CD4-positive, CD25-positive, alpha-beta regulatory T cell (primary cell): ENCODE measurements at regions not wholly inside any gene's neighbourhood (a gene's known extent, or its start where the extent isn't known, plus 50 kb on each side); places are given as distances from the start of the nearest gene placed in this dataset.

Source experiments
- ATAC-seq, 2 donors: fragments of 150-1000 bp; cut with Tn5 transposase; one replicate each; pipeline ENCODE4 v1.10.0; 2021; ENCODE audit warnings: low read depth in 2 of 2, moderate number of reproducible peaks in 2 of 2, moderate library complexity in 1 of 2
- DNase-seq, 3 donors: peaks; one replicate each; pipeline versions ENCODE4 v3.0.0 to v3.0.0-alpha.2; 2012 to 2022; ENCODE audit warnings: mixed read lengths in 1 of 3
- H3K27ac ChIP-seq: one replicate; pipeline ENCODE4 v1.7.0; 2013; ENCODE audit warnings: mild to moderate bottlenecking, low read length; ENCODE audit not compliant: insufficient read depth, poor library complexity, severe bottlenecking
- H3K27me3 ChIP-seq: one replicate; pipeline ENCODE4 v1.7.0; 2013; ENCODE audit warnings: low read length; ENCODE audit not compliant: control insufficient read depth, insufficient read depth
- H3K36me3 ChIP-seq: one replicate; pipeline ENCODE4 v1.7.0; 2013; ENCODE audit warnings: mild to moderate bottlenecking, low read length, moderate library complexity; ENCODE audit not compliant: control insufficient read depth, insufficient read depth
- H3K4me1 ChIP-seq: 2 replicates; pipeline ENCODE4 v1.7.0; 2013; ENCODE audit warnings: mild to moderate bottlenecking, low read length; ENCODE audit not compliant: insufficient read depth, control insufficient read depth, poor library complexity, severe bottlenecking
- H3K4me3 ChIP-seq: one replicate; pipeline ENCODE4 v1.7.0; 2013; ENCODE audit warnings: low read depth, mild to moderate bottlenecking, low read length, moderate library complexity
- H3K9me3 ChIP-seq, 2 experiments: 1 replicate in 1 of 2; 2 replicates in 1 of 2; pipeline ENCODE4 v1.7.0; 2013; ENCODE audit warnings: low read length in 2 of 2, mild to moderate bottlenecking in 1 of 2, moderate library complexity in 1 of 2; ENCODE audit not compliant: control insufficient read depth in 2 of 2
- H3K27ac Mint-ChIP-seq, 3 donors: one replicate each; pipeline ENCODE4 v1.8.0; 2020 to 2022; ENCODE audit warnings: mild to moderate bottlenecking in 3 of 3, mixed read lengths in 3 of 3, moderate library complexity in 2 of 3
- H3K27me3 Mint-ChIP-seq: one replicate; pipeline ENCODE4 v1.8.0; 2022; ENCODE audit warnings: mild to moderate bottlenecking, mixed read lengths
- H3K36me3 Mint-ChIP-seq: one replicate; pipeline ENCODE4 v1.8.0; 2020; ENCODE audit warnings: mixed read lengths
- H3K4me1 Mint-ChIP-seq, 4 donors: one replicate each; pipeline ENCODE4 v1.8.0; 2020 to 2022; ENCODE audit warnings: mixed read lengths in 4 of 4, mild to moderate bottlenecking in 1 of 4
- H3K4me3 Mint-ChIP-seq, 4 donors: one replicate each; pipeline ENCODE4 v1.8.0; 2020 to 2022; ENCODE audit warnings: mild to moderate bottlenecking in 4 of 4, mixed read lengths in 4 of 4, moderate library complexity in 3 of 4
- H3K9me3 Mint-ChIP-seq, 7 donors: one replicate each; pipeline ENCODE4 v1.8.0; 2020 to 2022; ENCODE audit warnings: mixed read lengths in 7 of 7, mild to moderate bottlenecking in 3 of 7, moderate library complexity in 2 of 7

DNA sequence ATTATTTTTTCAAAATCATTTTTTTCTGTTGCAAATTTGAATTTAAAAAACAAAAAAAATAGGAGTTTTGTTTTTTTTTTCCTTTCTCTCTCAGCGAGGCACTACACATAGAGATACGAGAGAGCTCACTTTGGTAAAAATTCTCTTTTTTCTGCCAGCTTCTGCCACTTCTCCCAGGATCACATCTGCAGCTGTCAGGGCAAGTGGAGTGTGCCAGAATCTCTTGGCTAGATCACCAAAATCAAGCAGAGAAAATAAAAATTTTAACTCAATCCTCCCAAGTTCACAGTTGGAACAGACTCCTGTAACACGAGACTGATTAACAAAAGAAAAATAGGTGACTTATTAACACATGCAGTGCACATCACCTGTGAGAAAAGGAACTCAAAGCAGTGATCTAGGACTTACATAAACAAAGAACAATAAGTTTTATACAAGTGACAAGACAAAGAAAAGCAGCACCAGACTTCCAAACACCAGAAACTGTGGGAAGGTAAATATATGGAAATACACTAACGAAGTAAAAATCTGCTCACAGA lies 213.2 kb upstream of the ZFP42 start:
- Histone ChIP-seq H3K4me3 (no peak overlapping the region), H3K27ac (no peak overlapping the region), H3K27me3 (no peaks in the 10 kb centered on the region), H3K36me3 (no peaks in the 10 kb centered on the region), H3K4me1 (no peaks in the 10 kb centered on the region), H3K9me3 (peaks cover 2 to 3% of the 10 kb centered on the region in 2 experiments)
- ATAC-seq, result no peak
- Mint-ChIP-seq H3K27me3 (no peaks in the 10 kb centered on the region), H3K36me3 (no peaks in the 10 kb centered on the region), H3K4me3 (no peak overlapping the region), H3K4me1 (no peaks in the 10 kb centered on the region), H3K9me3 (peaks cover 4 to 14% (median 11%) of the 10 kb centered on the region in 7 donors), H3K27ac (no peak overlapping the region)
- no peak for DNase-seq

GRCh38 chr4:187786190-187786589 lies 209.4 kb upstream of the ZFP42 start:
- Mint-ChIP-seq H3K4me1 (no peaks in the 10 kb centered on the region), H3K4me3 (no peak overlapping the region), H3K9me3 (peaks cover 3 to 12% (median 5%) of the 10 kb centered on the region in 7 donors), H3K27ac (peak overlapping the region in 1 of 3 donors; percentile 40), H3K36me3 (no peaks in the 10 kb centered on the region), H3K27me3 (no peaks in the 10 kb centered on the region)
- no peak overlapping the region for H3K4me3 ChIP-seq
- peaks cover 0 to 9% of the 10 kb centered on the region in 2 experiments for H3K9me3 ChIP-seq
- DNase-seq, result no peak
- no peak for ATAC-seq
- H3K27ac ChIP-seq, result no peak overlapping the region
- H3K27me3 ChIP-seq, result no peaks in the 10 kb centered on the region
- H3K36me3 ChIP-seq, result no peaks in the 10 kb centered on the region
- H3K4me1 ChIP-seq, result no peaks in the 10 kb centered on the region

GRCh38 chr4:187789078-187789477 lies 206.5 kb upstream of the ZFP42 start:
- H3K27ac Mint-ChIP-seq, result no peak overlapping the region
- H3K4me1 ChIP-seq, result no peaks in the 10 kb centered on the region

GRCh38 chr4:187795737-187796136 lies 199.8 kb upstream of the ZFP42 start:
- no peaks in the 10 kb centered on the region for H3K4me1 ChIP-seq
- Mint-ChIP-seq H3K4me1 (no peaks in the 10 kb centered on the region), H3K36me3 (no peaks in the 10 kb centered on the region), H3K9me3 (peaks cover 0 to 12% (median 9%) of the 10 kb centered on the region in 7 donors), H3K4me3 (no peak overlapping the region), H3K27ac (no peak overlapping the region), H3K27me3 (no peaks in the 10 kb centered on the region)
- H3K27ac ChIP-seq, result no peak overlapping the region
- no peaks in the 10 kb centered on the region for H3K36me3 ChIP-seq
- no peak for DNase-seq
- no peak overlapping the region for H3K4me3 ChIP-seq
- no peak for ATAC-seq
- H3K27me3 ChIP-seq, result no peaks in the 10 kb centered on the region
- H3K9me3 ChIP-seq, result peaks cover 0 to 16% of the 10 kb centered on the region in 2 experiments

More at GRCh38 chr4:187789078-187789477, 206.5 kb upstream of the ZFP42 start:
- ATAC-seq, result no peak
- H3K4me3 Mint-ChIP-seq, result no peak overlapping the region
- H3K36me3 Mint-ChIP-seq, result no peaks in the 10 kb centered on the region
- Histone ChIP-seq H3K9me3 (peaks cover 0 to 9% of the 10 kb centered on the region in 2 experiments), H3K4me3 (no peak overlapping the region), H3K27me3 (no peaks in the 10 kb centered on the region), H3K36me3 (no peaks in the 10 kb centered on the region), H3K27ac (no peak overlapping the region)
- no peaks in the 10 kb centered on the region for H3K4me1 Mint-ChIP-seq
- H3K9me3 Mint-ChIP-seq, result peaks cover 2 to 6% (median 3%) of the 10 kb centered on the region in 7 donors
- no peak for DNase-seq
- no peaks in the 10 kb centered on the region for H3K27me3 Mint-ChIP-seq

DNA sequence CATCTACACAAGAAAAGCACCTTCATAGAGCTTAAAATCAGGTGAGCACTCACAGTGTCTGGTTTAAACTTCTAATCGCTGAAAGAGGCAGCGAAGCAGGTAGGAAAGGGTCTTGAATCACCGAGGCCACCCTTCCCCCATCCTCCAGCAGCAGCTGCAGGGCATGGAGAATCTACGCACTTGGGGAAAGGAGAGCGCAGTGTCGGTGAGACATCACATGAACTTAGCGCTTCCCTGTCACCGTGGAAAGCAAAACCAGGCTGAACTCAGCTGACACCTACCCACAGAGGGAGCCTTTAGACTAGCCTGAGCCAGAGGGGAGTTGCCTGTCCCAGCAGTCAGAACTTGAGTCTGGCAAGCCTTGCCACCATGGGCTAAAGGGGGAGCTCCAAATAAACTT lies 197.2 kb upstream of the ZFP42 start:
- Histone ChIP-seq H3K27me3 (no peaks in the 10 kb centered on the region), H3K27ac (no peak overlapping the region), H3K4me3 (no peak overlapping the region), H3K9me3 (peaks cover 0 to 16% of the 10 kb centered on the region in 2 experiments), H3K4me1 (no peaks in the 10 kb centered on the region), H3K36me3 (no peaks in the 10 kb centered on the region)
- H3K4me1 Mint-ChIP-seq, result no peaks in the 10 kb centered on the region
- no peak overlapping the region for H3K27ac Mint-ChIP-seq
- DNase-seq (no peak), ATAC-seq (no peak)
- no peaks in the 10 kb centered on the region for H3K36me3 Mint-ChIP-seq
- peaks cover 0 to 25% (median 9%) of the 10 kb centered on the region in 7 donors for H3K9me3 Mint-ChIP-seq
- no peak overlapping the region for H3K4me3 Mint-ChIP-seq
- no peaks in the 10 kb centered on the region for H3K27me3 Mint-ChIP-seq

DNA sequence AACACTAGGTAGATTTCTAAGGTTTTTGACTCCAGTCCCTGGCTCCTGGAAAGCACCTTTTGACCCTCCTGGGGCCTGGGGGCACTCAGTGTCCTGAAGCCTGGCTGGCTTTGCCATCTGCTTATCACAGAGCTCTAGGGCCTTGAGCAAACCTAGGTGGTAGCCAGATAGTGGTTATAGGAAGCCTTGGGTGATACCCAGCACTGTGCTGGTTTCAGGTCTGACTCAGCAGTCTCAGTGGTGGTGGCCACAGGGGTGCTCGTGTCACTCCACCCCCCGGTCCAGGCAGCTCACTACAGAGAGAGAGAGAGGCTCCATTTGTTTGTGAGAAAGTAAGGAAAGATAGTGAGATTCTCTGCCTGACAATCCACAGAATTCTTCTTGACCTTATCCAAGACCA lies 195.8 kb upstream of the ZFP42 start:
- H3K36me3 Mint-ChIP-seq, result no peaks in the 10 kb centered on the region
- no peak overlapping the region for H3K27ac Mint-ChIP-seq
- peaks cover 0 to 25% (median 11%) of the 10 kb centered on the region in 7 donors for H3K9me3 Mint-ChIP-seq
- Histone ChIP-seq H3K27me3 (no peaks in the 10 kb centered on the region), H3K36me3 (no peaks in the 10 kb centered on the region), H3K4me3 (no peak overlapping the region), H3K4me1 (no peaks in the 10 kb centered on the region), H3K27ac (no peak overlapping the region), H3K9me3 (peaks cover 0 to 16% of the 10 kb centered on the region in 2 experiments)
- no peak overlapping the region for H3K4me3 Mint-ChIP-seq
- H3K4me1 Mint-ChIP-seq, result no peaks in the 10 kb centered on the region
- no peaks in the 10 kb centered on the region for H3K27me3 Mint-ChIP-seq
- ATAC-seq (no peak), DNase-seq (no peak)

DNA sequence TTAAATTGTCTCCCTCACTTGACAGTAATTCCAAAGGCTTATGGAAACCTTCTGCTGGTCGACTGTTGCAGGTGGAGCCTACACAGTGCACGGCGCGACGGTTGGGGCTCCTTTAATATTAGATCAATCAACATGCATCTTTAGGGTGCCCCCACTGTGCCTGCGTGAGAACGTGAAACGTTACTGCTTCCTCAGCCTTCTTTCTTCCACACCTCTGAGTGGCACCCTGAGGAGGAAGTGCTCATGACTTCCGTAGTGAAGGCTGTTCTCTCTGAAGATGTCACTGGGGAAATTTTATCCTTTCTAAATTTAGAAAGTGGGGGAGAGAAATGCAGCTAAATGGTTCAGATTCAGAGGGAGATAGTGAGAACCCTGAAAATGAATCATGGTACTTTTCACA lies 184.0 kb upstream of the ZFP42 start:
- H3K36me3 ChIP-seq, result no peaks in the 10 kb centered on the region
- Mint-ChIP-seq H3K27me3 (no peaks in the 10 kb centered on the region), H3K36me3 (no peaks in the 10 kb centered on the region), H3K27ac (no peak overlapping the region), H3K4me1 (no peaks in the 10 kb centered on the region), H3K9me3 (peaks cover 2 to 15% (median 5%) of the 10 kb centered on the region in 7 donors), H3K4me3 (no peak overlapping the region)
- ATAC-seq, result no peak
- no peaks in the 10 kb centered on the region for H3K9me3 ChIP-seq
- no peaks in the 10 kb centered on the region for H3K4me1 ChIP-seq
- H3K4me3 ChIP-seq, result no peak overlapping the region
- no peaks in the 10 kb centered on the region for H3K27me3 ChIP-seq
- no peak for DNase-seq
- H3K27ac ChIP-seq, result no peak overlapping the region

DNA sequence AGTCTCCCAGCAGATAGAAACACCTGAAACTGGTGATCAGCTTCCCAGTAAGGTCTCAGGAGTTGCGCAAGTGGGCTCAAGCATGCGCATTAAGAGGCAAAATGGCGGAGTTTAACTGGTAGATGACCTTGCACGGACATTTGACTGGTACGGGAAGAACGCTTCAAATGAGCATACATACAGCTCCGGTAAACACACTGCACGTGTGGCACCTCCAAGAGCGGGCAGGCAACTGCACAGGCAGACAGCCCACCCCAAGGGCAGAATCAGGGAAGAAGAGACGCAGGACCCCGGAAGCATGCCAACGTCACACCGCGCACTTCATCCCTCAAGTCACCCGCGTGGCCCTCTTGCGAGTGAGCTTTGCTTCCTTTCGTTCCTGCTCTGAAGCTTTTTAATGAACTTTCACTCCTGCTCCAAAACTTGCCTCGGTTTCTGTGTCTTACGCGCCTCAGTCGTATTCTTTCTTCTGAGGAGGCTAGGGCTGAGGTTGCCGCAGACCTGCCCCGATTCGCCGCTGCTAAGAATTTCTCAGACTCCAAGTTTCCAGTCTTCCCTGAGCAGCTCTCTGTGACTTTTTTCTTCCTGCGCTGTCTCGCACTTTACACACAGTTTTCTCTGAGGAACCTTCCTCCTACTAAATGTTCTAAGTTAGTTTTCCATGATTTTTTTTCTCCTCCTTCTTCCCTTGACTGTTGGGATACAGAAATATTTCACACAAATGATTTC lies 180.7 kb upstream of the ZFP42 start:
- Mint-ChIP-seq H3K27ac (peak overlapping the region in 1 of 3 donors; percentile 71), H3K4me3 (peak overlapping the region in 3 of 4 donors; percentile 30 to 79 (median 77)), H3K9me3 (peaks cover 0 to 13% (median 8%) of the 10 kb centered on the region in 7 donors), H3K27me3 (no peaks in the 10 kb centered on the region), H3K4me1 (no peaks in the 10 kb centered on the region), H3K36me3 (no peaks in the 10 kb centered on the region)
- DNase-seq, result peak in 1 of 3 donors; percentile 8
- Histone ChIP-seq H3K27ac (no peak overlapping the region), H3K9me3 (peaks cover 0 to under 1% of the 10 kb centered on the region in 2 experiments), H3K4me3 (peak overlapping the region; percentile 8), H3K36me3 (no peaks in the 10 kb centered on the region), H3K4me1 (no peaks in the 10 kb centered on the region), H3K27me3 (no peaks in the 10 kb centered on the region)
- ATAC-seq, result no peak
